HepG2 (cell line): ENCODE measurements at regions not wholly inside any gene's neighbourhood (a gene's known extent, or its start where the extent isn't known, plus 50 kb on each side); places are given as distances from the start of the nearest gene placed in this dataset.

ENCODE experiments used
- ATAC-seq: fragments of 200-7000 bp; cut with Tn5 transposase; 3 replicates; pipeline ENCODE4 v1.9.1; 2020; ENCODE audit warnings: mild to moderate bottlenecking, moderate library complexity
- BruUV-seq: library from RNA; stranded (reverse); fragments of 400-500 nt; replicated peaks from 2 replicates; lab custom pipeline; 2021; lab: Mats Ljungman, UMichigan
- CTCF ChIA-PET: fragments of 300-600 bp; formaldehyde crosslinking; extraction: SDS; loops from one replicate; lab custom pipeline; 2021; ENCODE audit warnings: low total read pairs, inconsistent platforms, low intra/inter-chr PET ratio; lab: Yijun Ruan, JAX
- POLR2A ChIA-PET: fragments of 350-600 bp; sonication (Branson Sonifier 250); formaldehyde crosslinking; loops from one replicate; lab custom pipeline; 2020; ENCODE audit warnings: antibody characterized with exemption, inconsistent platforms; lab: Yijun Ruan, JAX
- DNase-seq: peaks from one replicate; pipeline ENCODE4 v3.0.0-alpha.2; 2015; ENCODE audit warnings: low spot score
- FAIRE-seq: peaks from 3 replicates; lab custom pipeline; 2011; peaks lifted over from hg19 to GRCh38; lab: Jason Lieb, UNC
- H2AFZ ChIP-seq: one replicate; pipeline ENCODE4 v1.6.1; 2011; ENCODE audit warnings: low read length, inconsistent platforms
- H3K27ac ChIP-seq: fragments of 300-600 bp; 3 replicates; pipeline ENCODE4 v1.8.0; 2011; ENCODE audit warnings: mixed run types, mild to moderate bottlenecking, mixed read lengths, low read length, inconsistent platforms; ENCODE audit not compliant: insufficient read depth; ENCODE audit errors: extremely low read length
- H3K27me3 ChIP-seq, 2 experiments: fragments of 200-600 bp in 1 of 2; 2 replicates in 1 of 2; 3 replicates in 1 of 2; pipeline versions ENCODE4 v1.6.0 to v1.8.0; 2011; ENCODE audit warnings: low read length in 2 of 2, mild to moderate bottlenecking in 2 of 2, moderate library complexity in 2 of 2, inconsistent platforms in 1 of 2; ENCODE audit not compliant: insufficient read depth in 2 of 2, control insufficient read depth in 1 of 2
- H3K36me3 ChIP-seq, 2 experiments: fragments of 200-600 bp in 1 of 2; replicated peaks in 1 of 2; 2 replicates in 1 of 2; 3 replicates in 1 of 2; pipeline versions ENCODE4 v1.5.1 to v1.8.0; 2011; ENCODE audit warnings: low read length in 2 of 2, inconsistent platforms in 1 of 2; ENCODE audit not compliant: insufficient read depth in 2 of 2, control insufficient read depth in 1 of 2
- H3K4me1 ChIP-seq: 2 replicates; pipeline ENCODE4 v1.5.1; 2012; ENCODE audit warnings: low read length, inconsistent platforms; ENCODE audit not compliant: insufficient read depth
- H3K4me2 ChIP-seq: 2 replicates; pipeline ENCODE4 v1.6.0; 2011; ENCODE audit warnings: low read depth, low read length, inconsistent platforms
- H3K4me3 ChIP-seq, 3 experiments: fragments of 200-600 bp in 1 of 3; sonication (generic), shearing (Covaris generic) in 1 of 3; replicated peaks in 1 of 3; 2 replicates each; pipeline ENCODE4 v1.5.1; 2011 to 2016; ENCODE audit warnings: low read length in 3 of 3, inconsistent platforms in 2 of 3, low read depth in 2 of 3, mild to moderate bottlenecking in 2 of 3, control low read depth in 1 of 3, mixed read lengths in 1 of 3; ENCODE audit not compliant: insufficient read depth in 1 of 3
- H3K79me2 ChIP-seq: one replicate; pipeline ENCODE4 v1.6.1; 2011; ENCODE audit warnings: low read length, inconsistent platforms; ENCODE audit not compliant: insufficient read depth
- H3K9ac ChIP-seq: 2 replicates; pipeline ENCODE4 v1.6.0; 2011; ENCODE audit warnings: mild to moderate bottlenecking, low read depth, low read length, inconsistent platforms; ENCODE audit not compliant: insufficient read depth
- H3K9me3 ChIP-seq: 2 replicates; pipeline ENCODE4 v1.5.1; 2012; ENCODE audit warnings: mild to moderate bottlenecking, low read length
- H4K20me1 ChIP-seq: 2 replicates; pipeline ENCODE4 v1.6.0; 2011; ENCODE audit warnings: inconsistent platforms, mild to moderate bottlenecking, low read length, moderate library complexity; ENCODE audit not compliant: insufficient read depth
- BORCS8-MEF2B ChIP-seq: sonication (generic); formaldehyde crosslinking; IDR thresholded peaks from 2 replicates; pipeline ENCODE4 v1.8.0; 2022; ENCODE audit warnings: mild to moderate bottlenecking, missing genetic modification reagents
- KMT2B ChIP-seq: IDR thresholded peaks from 2 replicates; pipeline ENCODE4 v1.6.1; 2016; ENCODE audit warnings: missing genetic modification reagents, missing compliant biosample characterization
- PHF5A ChIP-seq: IDR thresholded peaks from one replicate; pipeline ENCODE4 v1.6.1; 2018; ENCODE audit warnings: low read depth, missing genetic modification reagents; ENCODE audit not compliant: unreplicated experiment
- POGZ ChIP-seq: sonication (generic); formaldehyde crosslinking; IDR thresholded peaks from 2 replicates; pipeline ENCODE4 v1.4.0; 2020; ENCODE audit warnings: mild to moderate bottlenecking, missing genetic modification reagents
- PPARG ChIP-seq: conservative IDR thresholded peaks from 2 replicates; pipeline ENCODE4 v1.6.1; 2016; ENCODE audit warnings: missing biosample characterization, missing genetic modification reagents
- SP1 ChIP-seq, 2 experiments: fragments of 450-650 bp in 1 of 2; sonication (generic) in 1 of 2; formaldehyde crosslinking in 1 of 2; IDR thresholded peaks; 2 replicates each; pipeline versions ENCODE4 v1.4.0 to v1.6.1; 2016 to 2020; ENCODE audit warnings: missing genetic modification reagents in 1 of 2
- SP2 ChIP-seq: sonication (generic); formaldehyde crosslinking; IDR thresholded peaks from 2 replicates; pipeline ENCODE4 v1.5.1; 2020; ENCODE audit warnings: mild to moderate bottlenecking, missing genetic modification reagents
- TAF15 ChIP-seq: fragments of 200-400 bp; formaldehyde crosslinking; IDR thresholded peaks from one replicate; pipeline ENCODE4 v1.6.1; 2018; ENCODE audit warnings: mild to moderate bottlenecking, low read depth, low read length; ENCODE audit not compliant: poor library complexity, severe bottlenecking
- ZNF253 ChIP-seq: sonication (generic); formaldehyde crosslinking; IDR thresholded peaks from 2 replicates; pipeline ENCODE4 v1.8.0; 2022; ENCODE audit warnings: mild to moderate bottlenecking, missing genetic modification reagents, borderline replicate concordance
- ZNF430 ChIP-seq: sonication (generic); formaldehyde crosslinking; IDR thresholded peaks from 2 replicates; pipeline ENCODE4 v1.9.0; 2021; ENCODE audit warnings: mild to moderate bottlenecking, missing genetic modification reagents
- WGBS: methylation state at CpG from one replicate; pipeline ENCODE4 v1.1.6; 2017; ENCODE audit warnings: low lambda C conversion rate; 5-methylcytosine and 5-hydroxymethylcytosine counted together
- in situ Hi-C: cut with HindIII; loops from 2 replicates; pipeline ENCODE4 v1.10.0; 2017; ENCODE audit warnings: low pct_unique_long_range_greater_than_20kb; ENCODE audit not compliant: extremely low pct_ligation_motif_present
- intact Hi-C: fragments of 100-400 bp; cut with micrococcal nuclease; formaldehyde crosslinking; loops from one replicate; pipeline ENCODE4 v1.10.0; 2022; ENCODE audit not compliant: unreplicated experiment
- TF ChIP-seq, protein P1 (sequence below): sonication (generic); formaldehyde crosslinking; conservative IDR thresholded peaks from 2 replicates; pipeline ENCODE4 v1.4.0; 2020; ENCODE audit warnings: missing genetic modification reagents
- TF ChIP-seq, protein P2 (sequence below): IDR thresholded peaks from 2 replicates; pipeline ENCODE4 v1.6.1; 2018; ENCODE audit warnings: missing genetic modification reagents
- TF ChIP-seq, protein P3 (sequence below), 2 experiments: sonication (generic) in 1 of 2; formaldehyde crosslinking in 1 of 2; IDR thresholded peaks; 2 replicates each; pipeline versions ENCODE4 v1.4.0 to v1.6.1; 2016 to 2020; ENCODE audit warnings: borderline replicate concordance in 1 of 2, low read depth in 1 of 2, mild to moderate bottlenecking in 1 of 2, missing genetic modification reagents in 1 of 2

DNA sequence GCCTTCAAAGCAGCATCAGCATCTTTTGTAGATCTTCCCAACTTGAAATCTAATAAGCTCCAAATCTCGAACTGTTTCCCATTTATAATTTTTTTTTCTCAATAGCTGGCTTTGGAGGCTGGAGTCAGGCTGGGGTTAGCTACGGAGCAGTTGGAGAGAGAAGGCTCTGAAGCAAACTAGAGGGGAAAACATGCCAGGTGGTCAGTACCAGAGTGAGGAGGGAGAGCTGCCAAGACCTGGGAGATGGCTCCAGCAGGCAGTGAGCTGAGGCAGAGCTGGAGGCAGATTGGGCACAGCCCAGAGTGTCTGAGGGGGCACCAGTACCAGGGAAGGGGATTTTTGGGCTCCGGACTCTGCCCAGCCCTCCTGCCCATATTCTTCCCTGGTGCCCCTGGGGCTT lies 311.2 kb downstream of the RPLP1 start:
- intact Hi-C loops, result no loop called here
- ATAC-seq, result no peak

More for the DNA sequence above, 311.2 kb downstream of the RPLP1 start:
- H3K9ac ChIP-seq, result no peak overlapping the region
- H3K79me2 ChIP-seq, result no peaks in the 10 kb centered on the region
- no peaks in the 10 kb centered on the region for H3K9me3 ChIP-seq
- no peak overlapping the region for H3K27ac ChIP-seq
- no peak for FAIRE-seq
- ChIA-PET POLR2A (no interaction called here), CTCF (no interaction called here)
- H3K4me2 ChIP-seq, result no peak overlapping the region
- 33% methylated on average over 3 of the region's 3 CpGs for WGBS
- H3K4me1 ChIP-seq, result no peaks in the 10 kb centered on the region
- no peaks in the 10 kb centered on the region for H3K27me3 ChIP-seq
- no peaks in the 10 kb centered on the region for H3K36me3 ChIP-seq
- no peak overlapping the region for H3K4me3 ChIP-seq
- BruUV-seq, result no TSS peak
- peaks cover 2% of the 10 kb centered on the region; the same call in 1 of the 2 replicates for H4K20me1 ChIP-seq
- H2AFZ ChIP-seq, result no peak overlapping the region
- in situ Hi-C loops, result no loop called here
- no peak for DNase-seq
- TF ChIP-seq, protein P1, sequence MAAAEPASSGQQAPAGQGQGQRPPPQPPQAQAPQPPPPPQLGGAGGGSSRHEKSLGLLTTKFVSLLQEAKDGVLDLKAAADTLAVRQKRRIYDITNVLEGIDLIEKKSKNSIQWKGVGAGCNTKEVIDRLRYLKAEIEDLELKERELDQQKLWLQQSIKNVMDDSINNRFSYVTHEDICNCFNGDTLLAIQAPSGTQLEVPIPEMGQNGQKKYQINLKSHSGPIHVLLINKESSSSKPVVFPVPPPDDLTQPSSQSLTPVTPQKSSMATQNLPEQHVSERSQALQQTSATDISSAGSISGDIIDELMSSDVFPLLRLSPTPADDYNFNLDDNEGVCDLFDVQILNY (CRISPR knock-in tag), result no peak
- TF ChIP-seq BORCS8-MEF2B (CRISPR knock-in tag) (no peak), PHF5A (CRISPR knock-in tag) (no peak), POGZ (CRISPR knock-in tag) (no peak), SP1 (IDR thresholded peaks at IDR 0.05) (no peak), SP1 (CRISPR knock-in tag; IDR thresholded peaks at IDR 0.05) (no peak), SP2 (CRISPR knock-in tag) (no peak), TAF15 (no peak), ZNF253 (CRISPR knock-in tag) (no peak), ZNF430 (CRISPR knock-in tag) (no peak), PPARG (CRISPR knock-in tag) (no peak), KMT2B (CRISPR knock-in tag) (no peak)
- TF ChIP-seq, protein P2, sequence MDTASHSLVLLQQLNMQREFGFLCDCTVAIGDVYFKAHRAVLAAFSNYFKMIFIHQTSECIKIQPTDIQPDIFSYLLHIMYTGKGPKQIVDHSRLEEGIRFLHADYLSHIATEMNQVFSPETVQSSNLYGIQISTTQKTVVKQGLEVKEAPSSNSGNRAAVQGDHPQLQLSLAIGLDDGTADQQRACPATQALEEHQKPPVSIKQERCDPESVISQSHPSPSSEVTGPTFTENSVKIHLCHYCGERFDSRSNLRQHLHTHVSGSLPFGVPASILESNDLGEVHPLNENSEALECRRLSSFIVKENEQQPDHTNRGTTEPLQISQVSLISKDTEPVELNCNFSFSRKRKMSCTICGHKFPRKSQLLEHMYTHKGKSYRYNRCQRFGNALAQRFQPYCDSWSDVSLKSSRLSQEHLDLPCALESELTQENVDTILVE (CRISPR knock-in tag), result no peak
- TF ChIP-seq, protein P3, sequence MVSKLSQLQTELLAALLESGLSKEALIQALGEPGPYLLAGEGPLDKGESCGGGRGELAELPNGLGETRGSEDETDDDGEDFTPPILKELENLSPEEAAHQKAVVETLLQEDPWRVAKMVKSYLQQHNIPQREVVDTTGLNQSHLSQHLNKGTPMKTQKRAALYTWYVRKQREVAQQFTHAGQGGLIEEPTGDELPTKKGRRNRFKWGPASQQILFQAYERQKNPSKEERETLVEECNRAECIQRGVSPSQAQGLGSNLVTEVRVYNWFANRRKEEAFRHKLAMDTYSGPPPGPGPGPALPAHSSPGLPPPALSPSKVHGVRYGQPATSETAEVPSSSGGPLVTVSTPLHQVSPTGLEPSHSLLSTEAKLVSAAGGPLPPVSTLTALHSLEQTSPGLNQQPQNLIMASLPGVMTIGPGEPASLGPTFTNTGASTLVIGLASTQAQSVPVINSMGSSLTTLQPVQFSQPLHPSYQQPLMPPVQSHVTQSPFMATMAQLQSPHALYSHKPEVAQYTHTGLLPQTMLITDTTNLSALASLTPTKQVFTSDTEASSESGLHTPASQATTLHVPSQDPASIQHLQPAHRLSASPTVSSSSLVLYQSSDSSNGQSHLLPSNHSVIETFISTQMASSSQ (IDR thresholded peaks at IDR 0.05; ENCODE audit: low read depth), result no peak
- TF ChIP-seq, protein P3 (CRISPR knock-in tag; IDR thresholded peaks at IDR 0.05; ENCODE audit: borderline replicate concordance), result no peak
